Inferior parietal cortex (tissue), 1 donor: ENCODE measurements at regions not wholly inside any gene's neighbourhood (a gene's known extent, or its start where the extent isn't known, plus 50 kb on each side); places are given as distances from the start of the nearest gene placed in this dataset.
"Not testable (repeated sequence)": the region's sequence is repeated elsewhere in the genome, so short reads cannot be mapped to it uniquely, and the experiment has no call there.

Experiments
- DNase-seq: peaks from one replicate; pipeline ENCODE4 v3.0.0-alpha.2; 2016; ENCODE audit errors: extremely low spot score

- DNase-seq: no peak
These were observed 210.5 kb downstream of the ETV1 start for GRCh38 chr7:13778967-13779366.

DNA sequence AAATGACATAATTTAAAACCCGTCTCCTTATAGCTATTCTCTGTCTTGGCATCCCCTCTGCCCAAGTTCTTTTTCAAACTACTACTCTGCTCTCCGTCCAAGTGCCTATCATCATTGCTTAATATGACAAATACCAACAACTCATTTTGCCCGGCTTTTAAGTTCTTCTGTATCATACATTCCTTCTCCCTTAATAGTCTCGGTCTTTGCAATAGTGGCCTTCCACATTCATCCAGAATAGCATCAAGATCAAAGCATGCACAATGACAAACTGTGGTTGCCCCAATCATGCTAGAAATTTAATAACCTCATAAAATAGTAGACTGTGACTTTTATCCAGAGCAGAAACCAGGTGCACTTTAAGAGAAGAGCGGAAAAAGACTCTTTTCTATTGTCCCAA lies 198.9 kb downstream of the ETV1 start:
- DNase-seq: no peak

- no peak for DNase-seq
These were observed 197.3 kb downstream of the ETV1 start for GRCh38 chr7:13792208-13792607.

GRCh38 chr7:13793926-13794325 lies 195.5 kb downstream of the ETV1 start:
- no peak for DNase-seq

DNA sequence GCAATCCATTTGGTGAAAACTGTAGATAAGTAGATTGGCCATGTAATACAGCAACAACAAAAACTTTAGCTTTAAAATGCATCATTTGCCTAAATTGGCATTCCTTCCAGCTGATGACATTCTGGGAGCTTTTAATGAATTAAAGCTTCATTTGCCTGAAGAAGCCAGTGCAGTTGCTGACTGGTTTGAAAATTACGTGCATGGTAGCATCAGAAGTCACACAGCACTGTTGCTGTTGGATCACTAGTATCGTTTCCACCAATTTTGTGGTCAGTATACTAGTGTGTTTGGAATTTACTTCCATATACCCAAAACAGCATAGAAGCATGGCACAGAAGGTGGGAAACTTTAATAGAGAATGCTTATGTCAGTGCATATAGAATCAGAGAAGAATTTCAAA lies 194.9 kb downstream of the ETV1 start:
- no peak for DNase-seq

GRCh38 chr7:13797545-13797944 lies 191.9 kb downstream of the ETV1 start:
- DNase-seq: no peak

DNA sequence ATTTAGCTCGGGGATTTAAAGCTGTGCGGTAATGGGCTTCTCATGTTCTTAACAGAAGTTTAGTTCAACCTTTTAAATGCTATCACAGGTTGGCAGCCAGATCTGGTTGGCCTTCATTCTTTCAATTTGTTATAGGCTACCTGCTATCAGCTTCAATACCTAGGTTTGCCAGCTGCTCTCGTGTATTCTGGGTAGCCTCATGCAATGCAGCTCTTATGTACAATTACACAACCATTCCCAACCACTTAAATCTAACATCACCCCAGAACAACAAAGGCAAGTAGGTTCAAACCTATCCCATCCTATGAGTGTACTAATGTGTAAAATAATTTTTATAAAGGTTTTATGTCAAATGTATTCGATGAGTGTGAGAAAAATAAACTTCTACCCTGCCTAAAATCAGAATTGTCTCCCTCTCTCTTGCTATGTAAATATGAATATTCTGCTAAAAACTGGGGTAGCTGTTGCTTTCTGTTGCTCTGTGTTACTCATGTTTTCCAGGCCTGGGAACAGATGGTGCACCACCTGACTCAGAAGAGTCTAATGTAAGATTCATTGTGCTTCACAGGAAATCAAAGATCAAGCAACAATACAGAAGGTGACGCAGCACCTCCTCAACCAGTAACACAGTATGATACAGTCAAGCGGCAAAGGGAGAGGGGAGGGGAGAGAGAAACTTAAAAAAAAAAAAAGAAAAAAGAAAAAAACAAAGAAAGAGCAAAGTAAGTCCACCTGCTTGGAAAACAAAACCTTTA lies 188.6 kb downstream of the ETV1 start:
- DNase-seq: no peak

DNA sequence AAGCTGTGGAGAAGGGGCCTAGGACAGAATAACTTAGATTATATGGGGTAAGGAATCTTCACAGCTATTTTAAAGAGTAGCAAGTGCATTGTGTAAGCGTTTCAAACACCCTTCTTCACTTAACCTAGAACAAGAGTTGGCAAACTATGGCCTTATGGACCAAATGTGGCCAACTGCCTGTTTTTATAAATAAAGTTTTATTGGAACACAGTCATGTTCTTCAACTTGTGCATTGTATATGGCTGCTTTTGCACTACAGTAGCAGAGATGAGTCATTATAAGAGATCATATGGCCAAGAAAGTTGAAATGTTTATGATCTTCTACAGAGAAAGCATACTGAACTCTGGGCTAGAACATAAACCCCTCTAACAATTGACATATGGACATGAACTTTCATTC lies 187.8 kb downstream of the ETV1 start:
- DNase-seq: no peak

DNA sequence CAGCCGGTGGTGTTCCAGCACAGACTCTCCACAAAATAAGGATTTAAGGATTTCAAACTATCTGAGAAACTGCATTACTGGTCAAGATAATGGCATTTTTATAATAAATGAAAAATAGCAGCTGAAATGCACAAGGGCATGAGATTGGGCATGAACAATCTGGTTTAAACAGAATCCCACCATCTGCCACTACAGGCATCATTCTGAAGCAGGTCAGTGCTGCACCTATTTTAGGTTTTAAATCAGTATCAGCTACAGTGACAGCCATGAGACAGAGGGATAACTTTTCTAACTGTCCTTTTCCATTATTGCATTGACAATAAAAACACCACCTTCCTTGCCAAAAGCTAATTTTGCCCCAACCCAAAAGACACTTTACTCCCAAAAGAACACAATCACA lies 186.8 kb downstream of the ETV1 start:
- DNase-seq: no peak

DNA sequence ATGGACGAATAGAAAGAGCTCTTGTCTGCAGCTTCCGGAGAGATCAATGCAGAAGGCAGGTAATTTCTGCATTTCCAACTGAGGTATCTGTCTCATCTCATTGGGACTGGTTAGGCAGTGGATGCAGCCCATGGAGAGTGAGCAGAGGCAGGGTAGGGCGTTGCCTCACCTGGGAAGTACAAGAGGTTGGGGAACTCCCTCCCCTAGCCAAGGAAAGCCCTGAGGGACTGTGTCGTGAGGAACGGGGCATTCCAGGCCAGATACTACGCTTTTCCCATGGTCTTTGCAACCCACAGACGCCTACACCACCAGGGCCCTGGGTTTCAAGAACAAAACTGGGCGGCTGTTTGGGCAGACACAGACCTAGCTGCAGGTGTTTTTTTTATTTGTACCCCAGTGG lies 186.3 kb downstream of the ETV1 start:
- no peak for DNase-seq

DNA sequence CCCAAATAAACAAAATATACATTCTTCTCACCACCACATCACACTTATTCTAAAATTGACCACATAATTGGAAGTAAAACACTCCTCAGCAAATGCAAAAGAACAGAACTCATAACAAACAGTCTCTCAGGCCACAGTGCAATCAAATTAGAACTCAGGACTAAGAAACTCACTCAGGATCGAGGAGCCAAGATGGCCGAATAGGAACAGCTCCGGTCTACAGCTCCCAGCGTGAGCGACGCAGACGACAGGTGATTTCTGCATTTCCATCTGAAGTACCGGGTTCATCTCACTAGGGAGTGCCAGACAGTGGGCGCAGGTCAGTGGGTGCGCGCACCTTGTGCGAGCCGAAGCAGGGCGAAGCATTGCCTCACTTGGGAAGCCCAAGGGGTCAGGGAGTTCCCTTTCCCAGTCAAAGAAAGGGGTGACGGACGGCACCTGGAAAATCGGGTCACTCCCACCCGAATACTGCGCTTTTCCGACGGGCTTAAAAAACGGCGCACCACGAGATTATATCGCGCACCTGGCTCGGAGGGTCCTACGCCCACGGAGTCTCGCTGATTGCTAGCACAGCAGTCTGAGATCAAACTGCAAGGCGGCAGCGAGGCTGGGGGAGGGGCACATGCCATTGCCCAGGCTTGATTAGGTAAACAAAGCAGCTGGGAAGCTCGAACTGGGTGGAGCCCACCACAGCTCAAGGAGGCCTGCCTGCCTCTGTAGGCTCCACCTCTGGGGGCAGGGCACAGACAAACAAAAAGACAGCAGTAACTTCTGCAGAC lies 183.2 kb downstream of the ETV1 start:
- DNase-seq: not testable (repeated sequence)

DNA sequence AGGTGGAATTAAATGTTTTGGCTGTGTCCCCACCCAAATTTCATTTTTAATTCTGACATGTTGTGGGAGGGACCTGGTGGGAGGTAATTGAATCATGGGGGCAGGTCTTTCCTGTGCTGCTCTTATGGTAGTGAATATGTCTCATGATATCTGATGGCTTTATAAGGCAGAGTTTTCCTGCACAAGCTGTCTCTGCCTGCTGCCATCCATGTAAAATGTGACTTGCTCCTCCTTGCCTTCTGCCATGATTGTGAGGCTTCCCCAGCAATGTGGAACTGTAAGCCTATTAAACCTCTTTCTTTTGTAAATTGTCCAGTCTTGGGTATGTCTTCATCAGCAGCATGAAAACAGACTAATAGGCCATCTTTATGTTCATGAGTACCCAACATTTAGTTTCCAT lies 172.2 kb downstream of the ETV1 start:
- DNase-seq: not testable (repeated sequence)

DNA sequence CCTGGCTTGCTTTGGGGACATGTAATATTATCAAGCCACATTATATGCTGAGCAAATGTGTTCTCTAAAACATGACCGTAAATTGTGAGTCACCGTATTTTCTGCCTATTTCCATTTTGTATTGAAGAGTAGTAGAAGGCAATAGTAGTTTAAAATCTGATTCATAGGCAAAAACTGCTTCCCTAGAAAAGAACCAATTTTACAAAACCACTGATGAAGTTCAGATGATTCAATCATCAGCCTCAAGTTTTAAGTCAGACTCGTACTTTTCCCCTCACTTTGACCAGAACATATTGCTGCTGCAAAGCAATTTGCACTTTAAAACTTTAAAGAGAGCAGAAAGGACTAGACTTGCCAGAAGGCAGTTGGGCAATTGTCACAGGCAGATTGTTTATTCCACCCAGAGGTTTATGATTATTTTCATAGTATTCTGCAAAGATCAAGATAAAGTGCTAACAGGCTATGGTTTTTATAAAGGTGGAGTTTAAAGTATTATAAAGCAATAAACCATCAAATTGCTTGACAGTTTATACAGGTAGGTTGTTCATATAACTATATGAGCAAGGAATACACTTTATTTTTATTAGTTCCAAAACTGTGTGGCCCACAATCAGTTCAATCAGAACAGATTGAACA lies 168.2 kb downstream of the ETV1 start:
- DNase-seq: no peak

DNA sequence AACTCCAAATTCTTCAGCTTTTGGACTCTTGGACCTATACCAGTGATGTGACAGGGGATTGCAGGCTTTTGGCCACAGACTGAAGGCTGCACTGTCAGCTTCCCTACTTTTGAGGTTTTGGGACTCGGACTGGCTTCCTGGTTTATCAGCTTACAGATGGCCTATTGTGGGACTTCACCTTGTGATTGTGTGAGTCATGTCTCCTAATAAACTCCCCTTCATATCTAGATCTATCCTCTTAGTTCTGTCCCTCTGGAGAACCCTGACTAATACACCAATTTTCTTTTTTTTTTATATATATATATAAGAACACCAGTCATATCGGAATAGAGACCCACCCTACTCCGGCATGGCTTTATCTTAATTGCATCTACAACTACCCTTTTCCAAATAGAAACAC lies 166.8 kb downstream of the ETV1 start:
- DNase-seq: no peak

GRCh38 chr7:13826752-13827151 lies 162.7 kb downstream of the ETV1 start:
- DNase-seq: no peak

GRCh38 chr7:13827716-13828115 lies 161.8 kb downstream of the ETV1 start:
- no peak for DNase-seq

DNA sequence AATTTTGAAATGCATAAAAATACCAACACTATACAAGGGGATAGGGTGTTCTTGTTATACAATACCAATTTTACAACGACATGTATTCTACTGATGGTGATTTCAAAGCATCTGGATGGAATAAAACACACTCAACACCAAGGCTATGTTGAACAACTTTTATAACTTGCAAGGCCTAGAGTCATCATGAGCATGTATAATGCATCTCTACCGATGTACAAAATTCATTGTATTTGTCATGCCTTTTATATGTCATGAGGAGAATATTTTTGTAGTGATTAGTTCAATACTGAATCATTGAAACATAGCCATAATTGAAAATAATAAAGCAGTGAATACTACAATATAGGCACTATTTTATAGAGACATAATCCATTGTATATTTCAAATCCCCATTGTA lies 160.2 kb downstream of the ETV1 start:
- no peak for DNase-seq

DNA sequence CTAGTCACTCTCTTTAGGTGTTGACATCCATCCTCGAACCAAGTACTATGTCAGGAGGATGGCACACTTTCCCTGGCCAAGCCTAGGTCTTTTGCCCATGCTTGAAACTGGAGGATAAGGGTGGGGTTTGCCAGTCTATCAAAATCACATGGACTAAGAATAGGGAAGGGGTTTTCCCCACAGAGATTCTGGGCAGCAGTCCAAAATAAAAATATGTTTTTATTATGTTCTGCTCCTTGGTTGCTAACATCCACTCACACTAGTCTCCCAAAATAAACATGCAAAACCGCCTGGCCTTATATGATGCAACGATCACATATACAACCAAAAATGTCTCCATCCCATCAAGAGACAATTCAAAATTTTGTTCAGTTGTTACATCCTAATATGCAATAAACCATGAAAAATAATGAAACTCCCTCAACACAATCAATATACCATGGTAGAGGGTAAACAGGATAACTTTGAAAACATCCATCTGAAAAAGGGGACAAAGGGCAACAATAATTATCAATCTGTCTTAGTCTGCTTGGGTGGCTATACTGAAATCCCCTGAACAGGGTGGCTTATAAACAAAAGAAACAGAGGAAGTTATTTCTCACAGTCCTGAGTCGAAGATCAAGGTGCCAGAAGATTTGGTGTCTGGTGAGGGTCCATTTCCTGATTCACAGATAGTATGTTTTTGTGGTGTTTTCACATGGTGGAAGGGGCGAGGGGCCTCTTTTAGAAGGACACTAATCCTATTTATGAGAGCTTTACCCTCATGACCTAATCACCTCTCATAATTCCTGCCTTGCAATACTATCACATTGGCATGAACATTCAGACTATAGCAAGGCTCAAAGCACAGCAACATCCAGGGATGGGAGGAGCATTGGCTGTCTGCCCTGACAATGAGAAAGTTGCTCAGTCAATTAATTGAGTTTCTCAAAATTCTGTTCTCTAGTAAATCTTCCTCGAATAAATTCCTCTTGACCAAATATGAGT lies 159.3 kb downstream of the ETV1 start:
- no peak for DNase-seq

DNA sequence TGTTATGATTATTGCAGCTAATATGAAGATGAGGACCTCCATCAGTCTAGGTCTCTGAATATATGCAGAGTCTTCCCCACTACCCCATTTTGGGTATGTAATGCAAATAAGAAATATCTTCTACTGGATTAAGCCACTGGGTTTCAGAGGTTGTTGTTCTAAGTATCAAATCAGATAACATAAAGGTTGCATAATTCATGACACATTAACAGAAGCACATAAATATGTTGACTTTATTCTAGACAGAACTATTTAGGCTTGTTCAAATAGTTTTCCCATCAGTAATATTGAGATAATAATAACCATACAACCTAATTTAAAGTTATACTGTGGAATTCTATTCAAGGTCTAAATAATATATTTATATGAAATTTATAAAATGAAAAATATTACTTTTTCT lies 157.1 kb downstream of the ETV1 start:
- no peak for DNase-seq

DNA sequence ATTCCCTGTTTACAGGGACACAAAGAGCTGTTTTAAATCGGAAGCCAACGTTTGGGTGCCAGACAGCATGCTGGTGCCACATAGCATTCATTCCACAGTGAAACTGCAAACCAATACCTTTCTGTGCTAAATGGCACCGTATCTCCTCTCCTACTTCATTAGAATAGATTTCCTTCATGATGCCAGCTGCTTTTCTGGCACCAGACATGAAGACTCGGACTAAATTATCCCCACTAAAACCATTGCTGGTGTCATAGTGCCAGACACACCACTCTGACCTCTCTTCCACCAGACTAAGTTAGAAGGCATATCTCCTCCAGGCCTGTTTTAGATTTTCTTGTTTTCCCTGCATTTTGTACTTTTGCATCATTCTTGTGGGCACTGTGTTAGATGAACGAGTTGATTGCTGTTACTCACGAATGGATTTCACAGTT lies 155.1 kb downstream of the ETV1 start:
- DNase-seq: no peak

GRCh38 chr7:13835442-13835841 lies 154.0 kb downstream of the ETV1 start:
- DNase-seq: no peak

DNA sequence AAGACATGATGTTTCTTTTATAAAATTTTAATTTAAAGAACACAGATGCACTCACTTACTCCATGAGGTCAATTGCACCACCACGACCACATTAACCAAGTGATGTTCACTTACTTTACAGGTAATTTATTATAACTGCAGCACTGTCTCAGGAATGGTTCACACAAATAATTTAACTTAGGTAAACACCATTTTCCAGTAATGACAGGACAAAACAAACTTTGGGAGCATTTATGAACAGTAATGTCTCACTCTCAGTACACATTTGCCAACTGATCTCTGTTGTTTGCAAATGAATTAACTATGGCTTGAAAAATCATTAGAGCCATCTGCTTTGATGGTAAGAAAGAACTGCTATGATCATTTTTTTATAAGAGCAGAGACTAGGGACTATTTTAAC lies 150.4 kb downstream of the ETV1 start:
- DNase-seq: no peak
